Mammary epithelial cell (primary cell): ENCODE measurements at regions not wholly inside any gene's neighbourhood (a gene's known extent, or its start where the extent isn't known, plus 50 kb on each side); places are given as distances from the start of the nearest gene placed in this dataset.

Experiments
- EZH2 ChIP-seq: IDR thresholded peaks from 2 replicates; pipeline ENCODE4 v1.6.1; 2012; ENCODE audit warnings: low read length, inconsistent platforms, borderline replicate concordance
- TF ChIP-seq, protein P1 (sequence below), 2 donors: IDR thresholded peaks in 1 of 2; conservative IDR thresholded peaks in 1 of 2; 2 replicates each; pipeline ENCODE4 v1.5.1; 2011 to 2012; ENCODE audit warnings: inconsistent platforms in 2 of 2, low read length in 2 of 2, mild to moderate bottlenecking in 2 of 2, control low read depth in 1 of 2, low read depth in 1 of 2; ENCODE audit not compliant: insufficient read depth in 1 of 2; ENCODE audit errors: extremely low read depth in 1 of 2

DNA sequence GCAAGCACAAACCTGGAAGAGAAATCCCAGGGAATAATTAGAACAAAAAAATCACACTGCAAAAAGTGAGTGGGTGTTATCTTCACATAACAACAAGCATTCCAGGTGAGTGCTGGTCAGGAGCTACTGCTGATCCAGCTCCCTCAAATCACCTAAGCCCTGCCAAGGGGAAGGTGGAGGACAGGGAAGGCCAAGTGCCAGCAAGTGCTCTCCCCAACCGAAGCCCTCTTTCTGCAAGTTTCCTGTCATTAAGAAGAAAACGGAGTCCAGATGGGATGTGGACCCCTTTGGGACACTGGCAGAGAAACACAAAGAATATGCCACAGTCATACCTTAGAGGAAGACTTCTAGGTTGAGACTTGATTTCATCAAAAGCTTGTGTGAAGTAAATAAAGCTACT lies 933.0 kb upstream of the ZNF722 start:
- TF ChIP-seq, protein P1, sequence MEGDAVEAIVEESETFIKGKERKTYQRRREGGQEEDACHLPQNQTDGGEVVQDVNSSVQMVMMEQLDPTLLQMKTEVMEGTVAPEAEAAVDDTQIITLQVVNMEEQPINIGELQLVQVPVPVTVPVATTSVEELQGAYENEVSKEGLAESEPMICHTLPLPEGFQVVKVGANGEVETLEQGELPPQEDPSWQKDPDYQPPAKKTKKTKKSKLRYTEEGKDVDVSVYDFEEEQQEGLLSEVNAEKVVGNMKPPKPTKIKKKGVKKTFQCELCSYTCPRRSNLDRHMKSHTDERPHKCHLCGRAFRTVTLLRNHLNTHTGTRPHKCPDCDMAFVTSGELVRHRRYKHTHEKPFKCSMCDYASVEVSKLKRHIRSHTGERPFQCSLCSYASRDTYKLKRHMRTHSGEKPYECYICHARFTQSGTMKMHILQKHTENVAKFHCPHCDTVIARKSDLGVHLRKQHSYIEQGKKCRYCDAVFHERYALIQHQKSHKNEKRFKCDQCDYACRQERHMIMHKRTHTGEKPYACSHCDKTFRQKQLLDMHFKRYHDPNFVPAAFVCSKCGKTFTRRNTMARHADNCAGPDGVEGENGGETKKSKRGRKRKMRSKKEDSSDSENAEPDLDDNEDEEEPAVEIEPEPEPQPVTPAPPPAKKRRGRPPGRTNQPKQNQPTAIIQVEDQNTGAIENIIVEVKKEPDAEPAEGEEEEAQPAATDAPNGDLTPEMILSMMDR (conservative IDR thresholded peaks at IDR 0.05 in 1 of 2, IDR thresholded peaks at IDR 0.05 in 1 of 2; ENCODE audit: extremely low read depth in 1 of 2, insufficient read depth in 1 of 2, low read depth in 1 of 2, low read length in 2 of 2) = no peak
- TF ChIP-seq EZH2 = no peak
